DOHH2 (cell line): ENCODE measurements at regions not wholly inside any gene's neighbourhood (a gene's known extent, or its start where the extent isn't known, plus 50 kb on each side); places are given as distances from the start of the nearest gene placed in this dataset.
"Not testable (repeated sequence)": the region's sequence is repeated elsewhere in the genome, so short reads cannot be mapped to it uniquely, and the experiment has no call there.

Source experiments
- H3F3A ChIP-seq: fragments of 200-600 bp; sonication (generic), shearing (Covaris generic); 2 replicates; pipeline ENCODE4 v1.6.0; 2016; ENCODE audit warnings: antibody characterized with exemption, mild to moderate bottlenecking; ENCODE audit not compliant: control insufficient read depth, insufficient read depth
- H3K27ac ChIP-seq: fragments of 200-600 bp; sonication (generic); 2 replicates; pipeline ENCODE4 v1.5.1; 2014; ENCODE audit warnings: low read depth, mild to moderate bottlenecking, low read length, moderate library complexity
- H3K27me3 ChIP-seq: fragments of 200-600 bp; sonication (generic); 2 replicates; pipeline ENCODE4 v1.6.1; 2014; ENCODE audit warnings: mild to moderate bottlenecking, low read length, mixed read lengths; ENCODE audit not compliant: control insufficient read depth
- H3K36me3 ChIP-seq: fragments of 200-600 bp; sonication (generic); 2 replicates; pipeline ENCODE4 v1.6.1; 2014; ENCODE audit warnings: mild to moderate bottlenecking, low read length, moderate library complexity, mixed read lengths; ENCODE audit not compliant: control insufficient read depth
- H3K4me1 ChIP-seq: fragments of 200-600 bp; sonication (generic); 2 replicates; pipeline ENCODE4 v1.6.1; 2014; ENCODE audit warnings: mild to moderate bottlenecking, low read length, mixed read lengths; ENCODE audit not compliant: control insufficient read depth
- H3K4me2 ChIP-seq: fragments of 200-600 bp; sonication (generic); 2 replicates; pipeline ENCODE4 v1.6.0; 2014; ENCODE audit warnings: mild to moderate bottlenecking, low read length, moderate library complexity
- H3K4me3 ChIP-seq: fragments of 200-600 bp; sonication (generic); 2 replicates; pipeline ENCODE4 v1.5.1; 2014; ENCODE audit warnings: mild to moderate bottlenecking, low read length, mixed read lengths
- H3K79me2 ChIP-seq: fragments of 200-600 bp; sonication (generic); 2 replicates; pipeline ENCODE4 v1.6.1; 2014; ENCODE audit warnings: mild to moderate bottlenecking, low read length, mixed read lengths; ENCODE audit not compliant: control insufficient read depth
- H3K9me2 ChIP-seq: fragments of 200-600 bp; sonication (generic); replicated peaks from 2 replicates; pipeline ENCODE4 v1.6.1; 2014; ENCODE audit warnings: mild to moderate bottlenecking, low read length, mixed read lengths; ENCODE audit not compliant: control insufficient read depth
- H3K9me3 ChIP-seq: fragments of 200-600 bp; sonication (generic); 2 replicates; pipeline ENCODE4 v1.6.1; 2014; ENCODE audit warnings: antibody characterized with exemption, low read length, mixed read lengths; ENCODE audit not compliant: control insufficient read depth, insufficient read depth
- H4K20me1 ChIP-seq: fragments of 200-600 bp; sonication (generic); 2 replicates; pipeline ENCODE4 v1.6.0; 2014; ENCODE audit warnings: low read depth, mild to moderate bottlenecking, antibody characterized with exemption, low read length, moderate library complexity; ENCODE audit not compliant: control insufficient read depth, insufficient read depth
- EZH2phosphoT487 ChIP-seq: fragments of 200-600 bp; sonication (generic); IDR thresholded peaks from 2 replicates; pipeline ENCODE4 v1.6.1; 2017; ENCODE audit warnings: borderline replicate concordance, mild to moderate bottlenecking, antibody characterized with exemption, low read length, moderate library complexity, mixed read lengths
- TF ChIP-seq, protein P1 (sequence below): fragments of 200-600 bp; sonication (generic); IDR thresholded peaks from one replicate; pipeline ENCODE4 v1.5.1; 2014; ENCODE audit warnings: antibody characterized with exemption, mild to moderate bottlenecking, low read depth, low read length; ENCODE audit not compliant: poor library complexity, severe bottlenecking

GRCh38 chr4:60683973-60684372 is 516.2 kb upstream of the ADGRL3 start:
- no peaks in the 10 kb centered on the region for H3F3A ChIP-seq
- H3K4me2 ChIP-seq = no peak overlapping the region
- H4K20me1 ChIP-seq = no peaks in the 10 kb centered on the region
- no peak overlapping the region for H3K27ac ChIP-seq
- H3K9me3 ChIP-seq = no peaks in the 10 kb centered on the region
- no peak for TF ChIP-seq EZH2phosphoT487
- TF ChIP-seq, protein P1, sequence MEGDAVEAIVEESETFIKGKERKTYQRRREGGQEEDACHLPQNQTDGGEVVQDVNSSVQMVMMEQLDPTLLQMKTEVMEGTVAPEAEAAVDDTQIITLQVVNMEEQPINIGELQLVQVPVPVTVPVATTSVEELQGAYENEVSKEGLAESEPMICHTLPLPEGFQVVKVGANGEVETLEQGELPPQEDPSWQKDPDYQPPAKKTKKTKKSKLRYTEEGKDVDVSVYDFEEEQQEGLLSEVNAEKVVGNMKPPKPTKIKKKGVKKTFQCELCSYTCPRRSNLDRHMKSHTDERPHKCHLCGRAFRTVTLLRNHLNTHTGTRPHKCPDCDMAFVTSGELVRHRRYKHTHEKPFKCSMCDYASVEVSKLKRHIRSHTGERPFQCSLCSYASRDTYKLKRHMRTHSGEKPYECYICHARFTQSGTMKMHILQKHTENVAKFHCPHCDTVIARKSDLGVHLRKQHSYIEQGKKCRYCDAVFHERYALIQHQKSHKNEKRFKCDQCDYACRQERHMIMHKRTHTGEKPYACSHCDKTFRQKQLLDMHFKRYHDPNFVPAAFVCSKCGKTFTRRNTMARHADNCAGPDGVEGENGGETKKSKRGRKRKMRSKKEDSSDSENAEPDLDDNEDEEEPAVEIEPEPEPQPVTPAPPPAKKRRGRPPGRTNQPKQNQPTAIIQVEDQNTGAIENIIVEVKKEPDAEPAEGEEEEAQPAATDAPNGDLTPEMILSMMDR = no peak
- no peaks in the 10 kb centered on the region for H3K27me3 ChIP-seq
- H3K79me2 ChIP-seq = no peaks in the 10 kb centered on the region
- H3K9me2 ChIP-seq = no peaks in the 10 kb centered on the region
- no peaks in the 10 kb centered on the region for H3K36me3 ChIP-seq
- H3K4me1 ChIP-seq = no peaks in the 10 kb centered on the region
- H3K4me3 ChIP-seq = no peak overlapping the region

DNA sequence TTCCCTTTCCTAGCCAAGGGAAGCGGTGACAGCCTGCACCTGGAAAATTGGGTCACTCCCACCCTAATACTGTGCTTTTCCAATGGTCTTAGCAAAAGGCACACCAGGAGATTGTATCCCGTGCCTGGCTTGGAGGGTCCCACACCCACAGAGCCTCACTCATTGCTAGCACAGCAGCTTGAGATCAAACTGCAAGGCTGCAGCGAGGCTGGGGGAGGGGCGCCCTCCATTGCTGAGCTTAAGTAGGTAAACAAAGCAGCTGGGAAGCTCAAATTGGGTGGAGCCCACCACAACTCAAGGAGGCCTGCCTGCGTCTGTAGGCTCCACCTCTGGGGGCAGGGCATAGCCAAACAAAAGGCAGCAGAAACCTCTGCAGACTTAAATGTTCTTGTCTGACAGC is 504.1 kb upstream of the ADGRL3 start:
- H3K27ac ChIP-seq, H3K36me3 ChIP-seq, H3K4me2 ChIP-seq, H3K27me3 ChIP-seq, H3F3A ChIP-seq, H3K4me1 ChIP-seq, H4K20me1 ChIP-seq, H3K9me3 ChIP-seq, H3K9me2 ChIP-seq, H3K4me3 ChIP-seq, H3K79me2 ChIP-seq: not testable (repeated sequence)

DNA sequence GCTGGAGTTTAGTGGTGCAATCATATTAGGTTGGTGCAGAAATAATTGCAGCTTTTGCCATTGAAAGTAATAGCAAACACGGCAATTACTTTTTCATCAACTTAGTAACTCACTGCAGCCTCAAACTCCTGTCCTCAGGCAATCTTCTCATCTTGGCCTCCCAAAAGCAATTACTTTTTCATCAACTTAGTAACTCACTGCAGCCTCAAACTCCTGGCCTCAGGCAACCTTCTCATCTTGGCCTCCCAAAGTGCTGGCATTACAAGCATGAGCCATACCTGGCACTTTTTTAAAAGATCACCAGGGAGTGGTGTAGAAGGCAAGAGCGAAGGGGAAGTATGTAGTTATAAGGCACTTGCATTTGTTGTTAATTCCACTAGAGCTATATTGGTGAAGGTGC is 491.1 kb upstream of the ADGRL3 start:
- Histone ChIP-seq H3F3A (no peaks in the 10 kb centered on the region), H3K9me3 (no peaks in the 10 kb centered on the region), H3K4me1 (no peaks in the 10 kb centered on the region)

GRCh38 chr4:60718874-60719273 is 481.3 kb upstream of the ADGRL3 start:
- Histone ChIP-seq H3K4me3 (no peak overlapping the region), H3F3A (no peaks in the 10 kb centered on the region)

More for the DNA sequence above, 491.1 kb upstream of the ADGRL3 start:
- TF ChIP-seq EZH2phosphoT487 = no peak
- TF ChIP-seq, protein P1 = no peak
- Histone ChIP-seq H3K27me3 (no peaks in the 10 kb centered on the region), H3K79me2 (no peaks in the 10 kb centered on the region), H3K27ac (no peak overlapping the region), H3K36me3 (no peaks in the 10 kb centered on the region), H3K4me3 (no peak overlapping the region), H3K4me2 (no peak overlapping the region), H4K20me1 (no peaks in the 10 kb centered on the region), H3K9me2 (no peaks in the 10 kb centered on the region)

More at GRCh38 chr4:60718874-60719273, 481.3 kb upstream of the ADGRL3 start:
- Histone ChIP-seq H4K20me1 (no peaks in the 10 kb centered on the region), H3K4me2 (no peak overlapping the region), H3K4me1 (no peaks in the 10 kb centered on the region), H3K79me2 (no peaks in the 10 kb centered on the region), H3K27me3 (no peaks in the 10 kb centered on the region), H3K36me3 (no peaks in the 10 kb centered on the region), H3K9me3 (no peaks in the 10 kb centered on the region), H3K27ac (no peak overlapping the region), H3K9me2 (no peaks in the 10 kb centered on the region)
- TF ChIP-seq, protein P1 = no peak
- no peak for TF ChIP-seq EZH2phosphoT487
